GM21786 (cell line): ENCODE measurements at regions not wholly inside any gene's neighbourhood (a gene's known extent, or its start where the extent isn't known, plus 50 kb on each side); places are given as distances from the start of the nearest gene placed in this dataset.

Experiments
- ATAC-seq: cut with Tn5 transposase; IDR thresholded peaks from one replicate; pipeline ENCODE4 v1.9.1; 2021; ENCODE audit not compliant: unreplicated experiment

DNA sequence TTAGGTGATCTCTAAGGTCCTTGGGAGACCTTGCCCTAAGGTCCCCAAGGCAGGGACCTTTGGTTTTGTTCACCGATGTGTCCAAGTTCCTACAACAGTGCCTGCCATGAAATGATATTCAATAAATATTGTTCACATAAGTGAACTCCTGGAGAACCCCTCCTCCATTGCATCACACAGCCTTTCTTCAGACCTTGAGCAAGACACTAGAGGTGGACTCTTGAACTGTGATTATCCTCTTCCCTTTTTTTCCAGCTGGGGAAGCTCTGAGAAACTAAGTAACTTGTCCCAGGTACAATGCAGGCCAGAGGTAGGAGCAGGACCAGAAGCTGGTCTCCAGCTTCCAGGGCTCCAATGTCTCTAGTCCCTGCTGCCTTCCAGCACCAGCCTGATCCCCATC is 76.6 kb upstream of the LMO1 start:
- ATAC-seq = no peak

DNA sequence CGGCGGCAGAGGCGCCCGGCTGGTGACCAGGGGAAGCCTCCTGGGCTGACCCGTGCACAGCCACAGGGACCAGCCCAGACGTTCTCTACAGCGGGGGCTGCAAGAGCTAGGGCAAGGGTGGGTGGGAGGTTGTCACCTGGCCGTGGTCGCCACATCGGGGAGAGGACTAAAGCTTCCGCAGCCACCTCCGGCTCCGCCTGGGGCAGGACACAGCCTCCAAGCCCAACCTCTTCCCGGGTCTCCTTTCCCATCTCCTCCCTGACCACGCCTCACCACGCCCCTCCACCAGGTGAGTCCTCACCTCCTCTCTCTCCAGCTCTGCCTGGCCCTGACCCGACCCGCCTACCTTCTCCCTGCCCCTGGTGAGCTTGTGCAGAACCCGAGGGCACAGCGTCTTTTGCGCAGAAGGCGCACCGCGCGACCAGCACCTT is 75.9 kb upstream of the LMO1 start:
- no peak for ATAC-seq

GRCh38 chr11:8338138-8338537 is 74.5 kb upstream of the LMO1 start:
- ATAC-seq = peak; percentile 64

DNA sequence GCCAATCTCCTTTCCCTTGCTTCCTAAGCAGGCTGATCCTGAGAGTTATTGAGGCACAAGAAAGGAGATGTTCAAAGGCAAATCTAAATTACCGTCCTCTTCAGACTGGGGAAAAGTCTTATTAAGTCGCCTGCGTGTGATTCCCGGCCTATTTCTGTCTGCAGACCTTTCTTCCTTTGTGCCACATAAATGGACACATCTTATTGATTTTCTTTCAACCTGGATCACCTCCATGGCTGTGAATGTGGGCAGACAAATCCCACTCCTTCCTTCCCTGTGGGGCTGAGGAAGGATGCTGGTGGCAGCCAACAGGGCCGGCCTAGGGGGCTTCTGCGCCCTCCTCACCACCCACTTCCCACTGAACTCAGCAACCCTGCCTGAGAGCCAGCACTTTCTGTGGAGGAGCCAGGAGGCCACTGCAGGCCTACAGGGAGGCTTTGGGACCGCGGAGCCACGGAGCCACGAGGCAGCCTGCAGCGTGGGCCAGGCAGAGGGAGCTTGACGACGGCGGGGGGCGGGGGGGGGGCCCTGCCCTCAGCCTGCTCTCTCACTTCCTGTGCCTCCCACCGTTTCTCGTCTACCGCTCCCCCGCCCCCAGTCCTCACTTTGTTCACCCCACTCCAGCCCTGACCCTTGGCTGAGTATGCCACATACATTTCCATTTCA is 73.6 kb upstream of the LMO1 start:
- no peak for ATAC-seq

GRCh38 chr11:8336356-8337129 is 72.9 kb upstream of the LMO1 start:
- ATAC-seq = no peak

DNA sequence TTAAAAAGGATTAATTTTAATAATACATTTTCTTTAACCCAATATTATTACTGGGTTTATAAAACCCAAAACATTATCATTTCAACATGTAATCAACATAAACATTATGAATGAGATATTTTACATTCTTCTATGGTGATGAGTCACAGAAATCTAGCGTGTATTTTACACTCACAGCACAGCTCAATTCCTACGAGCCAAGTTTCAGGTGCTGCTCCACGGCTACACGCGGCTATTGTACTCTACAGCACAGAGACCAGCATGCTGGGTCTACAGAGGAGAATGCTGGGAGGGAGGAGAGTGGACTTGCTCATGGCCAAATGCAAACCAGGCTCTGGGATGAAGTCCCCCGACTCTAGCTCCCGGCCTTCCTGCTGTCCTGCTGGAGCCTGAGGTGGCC is 72.0 kb upstream of the LMO1 start:
- ATAC-seq = no peak

DNA sequence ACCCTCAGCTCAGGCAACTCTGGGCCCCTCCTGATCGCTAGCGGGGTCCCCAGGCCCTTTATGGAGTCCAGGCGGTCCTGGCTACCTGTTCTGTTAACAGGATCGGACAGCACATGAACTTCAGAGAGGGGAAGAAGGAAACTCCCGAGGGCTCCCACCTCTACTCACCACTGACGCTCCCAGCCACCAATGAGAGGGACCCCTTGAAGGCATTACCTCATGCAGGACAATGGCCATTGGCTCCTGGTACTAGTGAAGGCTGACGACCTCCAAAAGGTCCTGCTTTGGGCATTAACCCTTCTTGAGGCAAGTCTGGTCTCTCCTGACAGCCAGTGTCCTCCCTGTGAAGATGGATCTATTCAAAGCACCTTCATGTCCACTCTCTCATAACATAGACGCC is 71.5 kb upstream of the LMO1 start:
- no peak for ATAC-seq

- no peak for ATAC-seq
These were observed 70.2 kb upstream of the LMO1 start for GRCh38 chr11:8333811-8334401.

DNA sequence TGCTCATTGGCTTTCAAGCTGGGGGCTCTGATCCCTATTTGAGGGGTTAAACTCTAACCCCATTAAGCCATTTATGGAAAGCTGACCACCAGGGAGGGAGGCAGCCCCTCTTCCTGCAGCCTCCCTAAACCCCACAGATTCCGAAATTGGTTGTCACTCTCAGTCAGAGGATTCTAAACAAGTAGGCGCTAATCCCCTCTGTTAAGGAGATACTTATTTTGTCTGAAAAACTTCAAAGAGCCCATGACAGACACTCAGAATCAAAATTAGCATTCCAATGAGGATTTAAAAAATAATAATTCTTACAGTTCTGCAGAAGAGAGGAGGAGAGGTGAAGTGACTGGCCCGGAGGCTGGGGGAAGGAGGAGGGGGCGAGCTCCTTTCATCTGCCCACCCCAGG is 69.7 kb upstream of the LMO1 start:
- no peak for ATAC-seq

GRCh38 chr11:8332891-8333290 is 69.2 kb upstream of the LMO1 start:
- ATAC-seq = no peak

GRCh38 chr11:8332196-8332595 is 68.5 kb upstream of the LMO1 start:
- peak; percentile 28 for ATAC-seq

DNA sequence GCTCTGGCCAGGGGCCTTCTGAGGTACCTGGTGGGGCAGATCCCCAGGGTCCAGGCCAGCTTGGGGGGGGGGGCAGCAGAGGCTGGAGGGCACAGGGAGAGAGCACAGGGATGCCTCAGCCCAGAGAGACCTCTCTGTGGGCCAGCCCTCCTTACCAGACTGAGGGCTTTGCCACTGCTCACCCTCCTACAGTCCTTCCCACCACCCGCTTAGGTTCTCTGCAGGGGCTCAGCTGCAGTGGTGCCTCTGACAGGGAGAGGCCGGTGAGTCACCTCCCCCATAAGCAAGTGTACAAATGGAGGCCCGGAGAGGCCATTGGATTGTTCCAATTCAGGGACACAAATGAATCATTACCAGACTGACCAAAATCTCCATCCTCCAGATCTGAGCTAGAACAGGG is 68.1 kb upstream of the LMO1 start:
- ATAC-seq = no peak

DNA sequence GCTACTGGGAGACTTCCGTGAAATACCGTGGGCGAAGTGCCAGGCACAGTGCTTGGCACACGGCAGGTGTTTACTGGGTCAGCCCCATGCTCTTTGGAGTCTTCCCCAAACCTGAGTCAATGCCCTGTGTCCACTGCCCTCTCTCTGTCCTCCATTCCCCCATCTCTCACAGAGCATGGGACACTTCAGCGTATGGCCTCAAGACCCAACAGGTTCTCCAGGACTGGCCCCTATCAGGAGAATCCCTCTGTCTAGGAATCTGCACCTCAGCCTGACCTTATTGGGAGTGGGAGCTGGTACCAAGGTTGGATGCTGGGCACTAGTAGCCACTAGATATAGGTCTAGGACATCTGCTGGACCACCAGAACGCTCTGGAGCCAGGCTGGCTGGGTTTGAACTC is 67.2 kb upstream of the LMO1 start:
- ATAC-seq = no peak

DNA sequence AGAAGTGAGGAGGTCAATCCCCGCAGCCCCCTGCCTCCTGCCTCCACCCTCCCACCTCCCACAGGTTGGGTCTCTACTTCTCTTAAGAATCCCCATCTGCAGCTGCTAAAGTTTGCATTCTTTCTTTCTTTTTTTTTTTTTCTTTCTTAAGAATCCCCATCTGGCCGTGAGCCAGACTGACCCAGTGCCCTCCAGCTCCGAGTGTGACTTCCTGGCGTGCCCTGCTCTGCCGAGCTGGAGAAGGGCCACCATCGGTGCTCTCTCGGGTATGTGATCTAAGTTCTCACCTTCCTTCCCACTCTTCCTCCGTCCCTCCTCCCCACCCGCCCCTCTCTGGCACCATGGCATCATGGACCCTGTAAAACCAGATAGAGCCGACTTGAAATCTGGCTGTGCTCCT is 66.7 kb upstream of the LMO1 start:
- no peak for ATAC-seq

DNA sequence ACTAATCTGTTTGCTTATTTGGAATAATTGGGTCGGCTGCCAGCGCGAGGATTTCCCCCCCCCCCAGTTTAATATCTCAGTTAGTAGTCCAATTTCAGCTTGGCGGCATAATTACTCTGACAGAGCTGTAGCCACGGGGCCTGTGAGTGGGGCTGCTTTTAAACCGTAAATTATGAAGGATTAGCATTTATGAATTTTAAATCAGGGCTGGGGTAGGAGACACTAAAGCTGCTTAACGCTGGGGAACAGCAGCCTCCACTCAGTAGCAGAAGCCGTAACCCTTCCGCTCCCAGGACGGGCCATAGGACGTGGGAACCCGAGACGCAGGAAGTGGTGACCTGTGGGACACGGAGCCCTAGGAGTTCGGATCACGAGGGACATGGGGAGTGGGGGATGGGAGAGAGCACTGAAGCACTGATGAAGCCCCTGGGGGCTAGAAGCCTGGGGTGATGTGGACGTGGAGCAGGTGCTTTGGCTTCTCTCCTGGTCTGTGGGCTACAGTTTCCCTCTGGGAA is 66.2 kb upstream of the LMO1 start:
- ATAC-seq = no peak

DNA sequence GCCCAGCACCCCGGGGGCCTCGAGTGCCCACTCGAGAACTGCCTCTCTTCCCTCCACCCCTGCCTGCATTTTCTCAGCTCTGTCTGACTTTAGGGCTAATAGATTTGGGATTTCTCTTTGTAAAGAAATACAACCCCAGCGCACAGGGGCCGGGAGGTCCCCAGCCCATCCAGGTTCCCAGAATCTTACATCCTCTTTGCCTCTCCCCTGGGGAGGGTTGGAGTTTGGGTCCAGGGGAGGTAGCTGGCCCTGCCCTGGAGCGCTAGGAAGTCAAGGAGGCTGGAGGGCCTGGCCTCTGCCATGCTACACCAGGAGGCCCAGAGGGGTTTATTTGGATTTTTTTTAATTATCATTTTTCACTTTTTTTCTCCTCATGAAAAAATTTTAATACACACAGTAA is 65.7 kb upstream of the LMO1 start:
- ATAC-seq = no peak

GRCh38 chr11:8328848-8329330 is 65.2 kb upstream of the LMO1 start:
- ATAC-seq = peak; percentile 50

GRCh38 chr11:8328231-8328794 is 64.6 kb upstream of the LMO1 start:
- ATAC-seq = no peak

GRCh38 chr11:8327761-8328192 is 64.1 kb upstream of the LMO1 start:
- ATAC-seq = peak; percentile 77

GRCh38 chr11:8326337-8326736 is 62.7 kb upstream of the LMO1 start:
- no peak for ATAC-seq

GRCh38 chr11:8325591-8326304 is 62.1 kb upstream of the LMO1 start:
- no peak for ATAC-seq
